ENCODE measurements at regions not wholly inside any gene's neighbourhood (a gene's known extent, or its start where the extent isn't known, plus 50 kb on each side); places are given as distances from the start of the nearest gene placed in this dataset.

GRCh38 chr22:34861787-34862186, 204.2 kb upstream of the ISX start:
- TF ChIP-seq CTCF (IDR thresholded peaks at IDR 0.05; ENCODE audit: extremely low read depth in 1 of 2, insufficient read depth in 1 of 2, low read depth in 1 of 2, low read length in 2 of 2): no peak
- TF ChIP-seq MAX (IDR thresholded peaks at IDR 0.05; ENCODE audit: insufficient read depth, insufficient read length): no peak
- TF ChIP-seq POLR2A (IDR thresholded peaks at IDR 0.05; ENCODE audit: low read depth, low read length): no peak
- TF ChIP-seq POLR2AphosphoS5 (IDR thresholded peaks at IDR 0.05; ENCODE audit: insufficient read depth, low read depth, low read length): no peak
- no peak for TF ChIP-seq EZH2 (IDR thresholded peaks at IDR 0.05; ENCODE audit: borderline replicate concordance, low read depth, low read length, severe bottlenecking)

All from endothelial cell of umbilical vein (primary cell).